Stimulated activated CD8-positive, alpha-beta memory T cell treated with anti-CD3 and anti-CD28 coated beads, Interleukin-12 subunit alpha, Interleukin-12 subunit beta, amount 100 ng/mL, for 4 hours (primary cell): ENCODE measurements at regions not wholly inside any gene's neighbourhood (a gene's known extent, or its start where the extent isn't known, plus 50 kb on each side); places are given as distances from the start of the nearest gene placed in this dataset.
"Not testable (repeated sequence)": the region's sequence is repeated elsewhere in the genome, so short reads cannot be mapped to it uniquely, and the experiment has no call there.

Experiments
- DNase-seq: peaks from one replicate; pipeline ENCODE4 v3.0.0-alpha.2; 2020; ENCODE audit warnings: low read depth

- no peak for DNase-seq
Observed at GRCh38 chr13:23947893-23948292, 50.6 kb upstream of the C1QTNF9B start.

GRCh38 chr13:23949200-23949599, 51.9 kb upstream of the C1QTNF9B start:
- no peak for DNase-seq

- no peak for DNase-seq
Observed at GRCh38 chr13:23949736-23950135, 52.4 kb upstream of the C1QTNF9B start.

GRCh38 chr13:23950736-23951510, 53.6 kb upstream of the C1QTNF9B start:
- DNase-seq, result no peak

GRCh38 chr13:23952796-23953195, 55.5 kb upstream of the C1QTNF9B start:
- no peak for DNase-seq

GRCh38 chr13:23953860-23954512, 56.7 kb upstream of the C1QTNF9B start:
- DNase-seq, result no peak

GRCh38 chr13:23955064-23955463, 57.8 kb upstream of the C1QTNF9B start:
- no peak for DNase-seq

- no peak for DNase-seq
Observed at GRCh38 chr13:23956106-23956505, 58.8 kb upstream of the C1QTNF9B start.

GRCh38 chr13:23957981-23958380, 60.7 kb upstream of the C1QTNF9B start:
- DNase-seq, result no peak

- no peak for DNase-seq
Observed at GRCh38 chr13:23959231-23959862, 62.0 kb upstream of the C1QTNF9B start.

GRCh38 chr13:23960566-23961156, 63.4 kb upstream of the C1QTNF9B start:
- DNase-seq, result no peak

GRCh38 chr13:23963184-23963931, 66.1 kb upstream of the C1QTNF9B start:
- no peak for DNase-seq

GRCh38 chr13:23963947-23964346, 66.6 kb upstream of the C1QTNF9B start:
- no peak for DNase-seq

GRCh38 chr13:23965346-23965745, 68.0 kb upstream of the C1QTNF9B start:
- DNase-seq, result no peak

- no peak for DNase-seq
Observed at GRCh38 chr13:23966221-23966690, 69.0 kb upstream of the C1QTNF9B start.

GRCh38 chr13:23966691-23967615, 69.7 kb upstream of the C1QTNF9B start:
- DNase-seq, result no peak

- DNase-seq, result not testable (repeated sequence)
Observed at GRCh38 chr13:23967792-23968191, 70.5 kb upstream of the C1QTNF9B start.

GRCh38 chr13:23969647-23970046, 72.3 kb upstream of the C1QTNF9B start:
- DNase-seq, result no peak

- peak; percentile 8 for DNase-seq
Observed at GRCh38 chr13:23979361-23980159, 82.3 kb upstream of the C1QTNF9B start.

GRCh38 chr13:23980160-23980551, 82.9 kb upstream of the C1QTNF9B start:
- DNase-seq, result peak; percentile 90
